ENCODE measurements at regions not wholly inside any gene's neighbourhood (a gene's known extent, or its start where the extent isn't known, plus 50 kb on each side); places are given as distances from the start of the nearest gene placed in this dataset.

DNA sequence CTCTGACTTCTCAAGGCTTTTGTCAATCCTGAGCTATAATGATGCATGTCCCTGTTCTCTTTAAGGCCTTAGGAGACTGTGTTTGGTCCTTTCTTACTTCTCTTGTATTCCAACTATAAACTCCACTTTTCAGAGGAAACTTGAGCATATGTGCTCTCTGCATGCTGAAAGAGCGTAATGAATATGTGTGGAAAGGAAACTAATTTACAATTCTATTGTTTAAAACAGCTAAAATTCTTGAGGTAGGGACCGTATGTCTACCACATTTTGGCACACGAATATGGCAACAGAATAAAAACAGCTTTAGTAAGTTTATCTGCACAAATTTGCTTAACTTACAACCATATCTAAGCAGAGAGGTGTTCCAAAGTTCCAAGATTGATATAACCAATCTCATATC, 242.0 kb upstream of the DCBLD2 start:
- no peaks in the 10 kb centered on the region for H3K9me3 ChIP-seq (ENCODE audit: control insufficient read depth, low read length, poor library complexity, severe bottlenecking)
- H3K4me1 Mint-ChIP-seq: no peaks in the 10 kb centered on the region
- H3K36me3 Mint-ChIP-seq (ENCODE audit: low read depth): no peaks in the 10 kb centered on the region
- H3K27ac Mint-ChIP-seq: no peak overlapping the region
- DNase-seq: no peak
- no peak overlapping the region for H3K4me3 Mint-ChIP-seq
- no peak for ATAC-seq
- no peaks in the 10 kb centered on the region for H3K27me3 Mint-ChIP-seq

DNA sequence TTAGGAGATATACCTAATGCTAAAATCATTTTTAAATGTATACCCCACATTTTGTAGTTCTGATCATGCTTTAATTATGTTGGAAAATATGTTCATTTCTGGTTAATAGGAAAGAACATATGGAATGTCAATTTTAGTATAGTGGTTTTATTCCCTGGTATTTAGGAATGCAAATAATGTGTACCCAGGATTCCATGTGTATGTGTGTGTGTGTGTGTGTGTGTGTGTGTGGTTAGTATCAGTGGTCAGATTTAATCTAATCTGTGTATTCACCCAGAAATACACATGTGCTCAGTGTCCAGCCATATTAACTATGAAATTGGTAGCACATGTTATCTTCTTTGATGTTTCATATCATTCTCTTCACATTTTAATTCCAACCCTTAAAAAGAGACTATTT, 233.5 kb upstream of the DCBLD2 start:
- no peaks in the 10 kb centered on the region for H3K4me1 Mint-ChIP-seq
- DNase-seq (no peak), ATAC-seq (no peak)
- H3K4me3 Mint-ChIP-seq: no peak overlapping the region
- H3K9me3 ChIP-seq (ENCODE audit: control insufficient read depth, low read length, poor library complexity, severe bottlenecking): no peaks in the 10 kb centered on the region
- H3K27me3 Mint-ChIP-seq: no peaks in the 10 kb centered on the region
- no peaks in the 10 kb centered on the region for H3K36me3 Mint-ChIP-seq (ENCODE audit: low read depth)
- H3K27ac Mint-ChIP-seq: no peak overlapping the region

DNA sequence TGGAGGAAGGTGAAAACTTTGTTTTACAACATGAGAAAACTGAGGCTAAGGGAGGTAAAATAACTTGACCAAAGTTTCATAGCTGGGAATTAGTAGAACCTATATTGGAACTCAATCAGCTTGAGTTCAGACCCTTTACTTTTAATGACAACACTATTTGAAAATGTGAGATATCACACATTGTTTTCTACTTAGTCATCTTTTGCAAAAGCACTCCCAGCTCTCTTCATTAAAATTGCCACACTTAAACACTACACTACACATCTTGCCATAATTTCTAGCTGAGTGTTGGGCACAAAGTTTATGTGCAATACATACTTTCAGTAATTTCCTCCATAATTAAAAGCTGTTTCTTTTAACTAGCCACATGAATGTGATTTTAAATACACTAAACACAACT, 230.4 kb upstream of the DCBLD2 start:
- H3K4me1 Mint-ChIP-seq: no peaks in the 10 kb centered on the region
- H3K36me3 Mint-ChIP-seq (ENCODE audit: low read depth): no peaks in the 10 kb centered on the region
- no peak for DNase-seq
- ATAC-seq: no peak
- no peaks in the 10 kb centered on the region for H3K27me3 Mint-ChIP-seq
- H3K4me3 Mint-ChIP-seq: no peak overlapping the region
- H3K27ac Mint-ChIP-seq: no peak overlapping the region
- no peaks in the 10 kb centered on the region for H3K9me3 ChIP-seq (ENCODE audit: control insufficient read depth, low read length, poor library complexity, severe bottlenecking)

DNA sequence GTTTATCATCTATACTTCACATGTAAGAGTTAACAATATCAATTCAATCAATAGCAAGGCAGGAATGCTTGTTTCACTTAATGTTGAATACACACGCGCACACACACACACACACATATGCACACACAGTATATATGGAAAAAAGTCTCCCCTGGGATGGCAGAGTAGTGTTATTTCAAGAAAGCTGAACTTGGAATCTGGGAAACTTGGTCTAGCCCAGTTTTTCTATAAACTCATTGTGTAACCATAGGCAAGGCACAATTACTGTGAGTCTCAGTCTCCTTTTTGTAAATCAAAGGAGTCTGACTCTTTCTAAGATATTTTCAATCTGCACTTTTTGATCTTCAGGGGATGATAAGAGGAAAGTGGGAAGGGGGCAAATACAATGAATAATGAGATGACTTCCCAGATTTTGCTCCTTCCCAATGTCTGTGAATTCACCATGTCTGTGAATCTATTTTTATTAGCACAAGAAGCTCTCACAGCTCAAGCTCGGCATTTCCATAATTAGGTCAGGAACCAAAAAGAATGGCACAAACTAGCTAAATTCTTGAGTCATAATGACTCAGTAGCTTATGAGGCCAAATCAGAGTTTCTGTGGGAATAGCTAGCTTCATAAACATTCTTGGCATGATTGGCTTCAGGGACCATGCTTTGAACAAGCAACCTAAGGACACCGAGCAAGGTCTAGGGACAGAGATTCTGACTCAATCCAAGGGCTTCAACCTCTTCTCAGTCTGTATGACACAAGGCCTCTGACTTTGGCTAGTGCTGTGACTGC, 227.4 kb upstream of the DCBLD2 start:
- H3K9me3 ChIP-seq (ENCODE audit: control insufficient read depth, low read length, poor library complexity, severe bottlenecking): no peaks in the 10 kb centered on the region
- Mint-ChIP-seq H3K4me1 (no peaks in the 10 kb centered on the region), H3K36me3 (ENCODE audit: low read depth) (no peaks in the 10 kb centered on the region), H3K27ac (no peak overlapping the region), H3K4me3 (no peak overlapping the region), H3K27me3 (no peaks in the 10 kb centered on the region)
- ATAC-seq (no peak), DNase-seq (no peak)

DNA sequence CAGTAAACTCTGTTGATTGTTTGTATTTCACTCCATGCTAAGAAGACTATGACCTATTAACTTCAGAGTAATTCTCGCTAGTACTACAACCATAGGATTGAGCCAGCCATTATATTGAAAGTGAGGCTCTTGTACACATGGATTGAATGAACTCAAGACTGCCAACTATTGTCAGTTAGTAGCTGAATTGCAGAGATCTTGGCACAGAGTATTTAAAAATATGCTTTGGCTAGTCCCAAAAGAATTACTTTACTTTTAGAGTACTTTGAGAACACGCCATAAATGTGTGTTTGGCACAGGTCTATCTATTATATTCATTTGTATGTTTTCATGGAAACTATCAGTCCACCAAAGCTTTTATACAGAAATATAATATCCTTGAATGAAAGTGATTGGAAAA, 226.7 kb upstream of the DCBLD2 start:
- Mint-ChIP-seq H3K36me3 (ENCODE audit: low read depth) (no peaks in the 10 kb centered on the region), H3K4me1 (no peaks in the 10 kb centered on the region), H3K4me3 (no peak overlapping the region)

DNA sequence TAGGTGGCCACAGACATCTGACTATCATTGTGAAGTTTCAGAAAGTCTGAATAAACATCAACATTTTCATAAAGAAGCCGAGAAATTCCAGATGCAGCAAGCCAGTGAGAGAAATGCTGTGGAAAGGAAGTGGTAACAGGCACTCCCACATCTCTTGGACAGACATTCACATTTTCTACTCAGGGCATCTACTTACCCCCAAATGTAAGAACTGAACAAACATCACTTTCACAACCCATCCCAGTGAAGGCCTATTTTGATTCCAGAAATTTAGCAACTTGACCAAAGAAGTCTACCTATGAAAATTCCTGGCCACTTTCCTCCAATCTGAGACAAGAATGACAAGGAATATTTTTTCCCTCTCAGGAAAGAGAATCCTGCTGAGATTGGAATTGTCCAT, 224.8 kb upstream of the DCBLD2 start:
- Mint-ChIP-seq H3K36me3 (ENCODE audit: low read depth) (no peaks in the 10 kb centered on the region), H3K4me3 (no peak overlapping the region), H3K27me3 (no peaks in the 10 kb centered on the region), H3K4me1 (no peaks in the 10 kb centered on the region), H3K27ac (no peak overlapping the region)
- ATAC-seq (no peak), DNase-seq (no peak)
- H3K9me3 ChIP-seq (ENCODE audit: control insufficient read depth, low read length, poor library complexity, severe bottlenecking): no peaks in the 10 kb centered on the region

More for the DNA sequence above, 226.7 kb upstream of the DCBLD2 start:
- Mint-ChIP-seq H3K27ac (no peak overlapping the region), H3K27me3 (no peaks in the 10 kb centered on the region)
- no peak for ATAC-seq
- H3K9me3 ChIP-seq (ENCODE audit: control insufficient read depth, low read length, poor library complexity, severe bottlenecking): no peaks in the 10 kb centered on the region
- DNase-seq: no peak

DNA sequence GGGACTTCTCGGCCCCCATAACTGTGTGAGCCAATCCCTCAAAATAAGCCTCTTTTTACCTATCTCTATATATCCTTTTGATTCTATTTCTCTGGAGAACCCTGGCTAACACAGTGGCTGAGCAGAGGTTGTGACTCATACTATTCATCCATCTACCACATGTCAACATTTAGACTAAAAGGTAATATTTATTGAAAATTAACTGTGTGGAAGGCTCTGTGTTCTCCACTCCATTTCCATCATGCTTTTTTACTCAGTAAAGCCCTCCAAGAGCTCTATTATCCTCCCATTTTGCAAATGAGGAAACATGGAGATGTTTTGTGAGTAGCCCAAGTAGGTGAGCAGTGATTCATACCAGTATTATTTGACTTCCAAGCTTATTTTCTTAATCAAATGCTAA, 217.9 kb upstream of the DCBLD2 start:
- no peaks in the 10 kb centered on the region for H3K9me3 ChIP-seq (ENCODE audit: control insufficient read depth, low read length, poor library complexity, severe bottlenecking)
- no peak overlapping the region for H3K4me3 Mint-ChIP-seq
- ATAC-seq (no peak), DNase-seq (no peak)
- H3K27ac Mint-ChIP-seq: no peak overlapping the region
- no peaks in the 10 kb centered on the region for H3K27me3 Mint-ChIP-seq
- H3K4me1 Mint-ChIP-seq: no peaks in the 10 kb centered on the region
- H3K36me3 Mint-ChIP-seq (ENCODE audit: low read depth): no peaks in the 10 kb centered on the region

DNA sequence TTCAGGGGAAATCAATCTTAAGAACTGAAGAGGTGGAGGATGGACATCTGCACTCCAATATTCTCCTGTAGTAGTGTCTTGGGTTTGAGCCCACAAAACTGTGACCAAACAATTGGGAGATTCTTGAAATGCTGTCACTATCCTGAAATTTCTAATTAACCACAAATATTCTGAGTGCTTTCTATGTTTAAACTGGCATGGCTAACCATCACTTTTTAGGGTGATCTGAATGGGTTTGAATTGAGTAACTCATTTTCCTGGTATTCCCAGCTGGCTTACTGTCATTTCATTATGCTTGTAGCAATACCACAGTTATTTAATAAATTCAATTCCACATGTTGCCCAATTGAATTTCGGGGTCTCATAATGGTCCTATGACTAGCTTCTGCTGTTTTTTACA, 216.9 kb upstream of the DCBLD2 start:
- Mint-ChIP-seq H3K36me3 (ENCODE audit: low read depth) (no peaks in the 10 kb centered on the region), H3K4me3 (no peak overlapping the region), H3K27me3 (no peaks in the 10 kb centered on the region)

DNA sequence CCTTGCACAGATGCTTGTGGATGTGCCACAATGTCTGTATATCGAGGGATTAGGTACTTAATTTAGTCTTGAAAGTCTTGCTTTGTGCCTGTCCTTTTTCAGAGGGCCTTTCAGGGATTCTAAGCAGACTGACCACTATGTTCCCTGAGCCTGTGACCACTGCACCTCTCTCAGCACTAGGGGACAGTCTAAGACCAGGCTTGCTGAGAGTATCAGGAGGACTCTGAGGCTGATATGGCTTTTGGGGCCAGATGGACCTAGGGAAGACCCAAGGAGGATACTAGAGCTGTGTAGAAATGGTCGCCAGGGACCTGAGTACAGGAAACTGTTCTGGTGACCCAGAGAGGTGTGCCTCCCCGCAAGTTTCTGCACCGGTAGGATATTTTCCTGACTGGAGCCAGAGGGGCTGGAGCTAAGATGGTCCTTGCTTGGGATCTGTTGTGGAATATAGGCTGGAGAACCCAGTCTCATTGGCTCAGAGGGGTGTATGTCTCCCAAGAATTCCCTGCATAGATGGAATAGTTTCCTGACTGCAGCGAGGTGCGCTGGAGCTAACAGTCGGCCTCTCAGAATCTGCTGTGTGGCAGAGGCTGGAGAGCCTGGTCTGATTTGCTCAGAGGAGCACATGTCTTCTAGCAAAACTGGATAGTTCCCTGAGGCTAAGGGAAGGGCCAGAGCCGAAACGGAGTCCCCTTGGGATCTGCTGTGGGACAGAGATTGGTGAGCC, 213.2 kb upstream of the DCBLD2 start:
- no peaks in the 10 kb centered on the region for H3K27me3 Mint-ChIP-seq
- no peaks in the 10 kb centered on the region for H3K9me3 ChIP-seq (ENCODE audit: control insufficient read depth, low read length, poor library complexity, severe bottlenecking)
- H3K36me3 Mint-ChIP-seq (ENCODE audit: low read depth): no peaks in the 10 kb centered on the region
- no peak for DNase-seq
- H3K4me3 Mint-ChIP-seq: no peak overlapping the region
- no peak for ATAC-seq
- no peaks in the 10 kb centered on the region for H3K4me1 Mint-ChIP-seq
- no peak overlapping the region for H3K27ac Mint-ChIP-seq

More for the DNA sequence above, 216.9 kb upstream of the DCBLD2 start:
- Mint-ChIP-seq H3K4me1 (no peaks in the 10 kb centered on the region), H3K27ac (no peak overlapping the region)
- DNase-seq (no peak), ATAC-seq (no peak)
- H3K9me3 ChIP-seq (ENCODE audit: control insufficient read depth, low read length, poor library complexity, severe bottlenecking): no peaks in the 10 kb centered on the region

DNA sequence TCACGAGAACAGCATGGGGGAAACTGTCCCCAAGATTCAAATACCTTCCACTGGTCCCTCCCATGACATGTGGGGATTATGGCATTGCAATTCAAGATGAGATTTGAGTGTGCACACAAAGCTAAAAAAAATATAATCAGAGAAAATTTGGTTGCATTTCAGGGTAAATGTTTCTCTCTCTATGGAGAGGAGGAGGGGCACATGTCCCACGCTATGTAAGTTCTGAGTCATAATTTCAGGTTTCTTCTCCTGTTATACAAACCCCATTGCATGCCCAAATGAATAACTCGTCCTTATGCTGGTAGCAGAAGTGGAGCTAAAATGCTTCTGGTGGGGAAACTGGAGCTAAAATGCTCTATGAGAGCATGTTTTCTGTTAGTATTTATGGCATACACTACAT, 209.7 kb upstream of the DCBLD2 start:
- no peaks in the 10 kb centered on the region for H3K9me3 ChIP-seq (ENCODE audit: control insufficient read depth, low read length, poor library complexity, severe bottlenecking)
- no peaks in the 10 kb centered on the region for H3K27me3 Mint-ChIP-seq
- H3K4me1 Mint-ChIP-seq: no peaks in the 10 kb centered on the region
- ATAC-seq: no peak
- no peak for DNase-seq
- H3K4me3 Mint-ChIP-seq: no peak overlapping the region
- no peaks in the 10 kb centered on the region for H3K36me3 Mint-ChIP-seq (ENCODE audit: low read depth)
- H3K27ac Mint-ChIP-seq: no peak overlapping the region

DNA sequence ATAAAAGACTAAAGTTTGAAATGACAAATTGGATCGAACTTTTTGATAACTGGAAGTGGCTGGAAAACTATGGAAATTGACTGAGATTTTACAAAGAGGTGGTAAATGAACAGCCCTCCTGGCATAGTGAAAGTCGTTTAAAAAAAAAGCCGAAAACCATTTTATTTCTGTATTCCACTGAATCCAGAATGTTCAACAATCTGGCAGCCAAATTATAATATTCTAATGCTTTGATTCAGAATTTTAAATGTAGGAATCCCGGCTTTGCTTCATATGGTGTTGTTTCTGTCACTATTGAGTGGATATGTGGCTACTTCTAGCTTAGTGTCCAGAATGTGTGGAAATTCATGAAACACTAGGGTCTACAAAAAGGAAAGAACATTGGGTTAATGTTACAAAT, 208.9 kb upstream of the DCBLD2 start:
- Mint-ChIP-seq H3K27me3 (no peaks in the 10 kb centered on the region), H3K4me1 (no peaks in the 10 kb centered on the region), H3K36me3 (ENCODE audit: low read depth) (no peaks in the 10 kb centered on the region), H3K27ac (no peak overlapping the region), H3K4me3 (no peak overlapping the region)
- no peaks in the 10 kb centered on the region for H3K9me3 ChIP-seq (ENCODE audit: control insufficient read depth, low read length, poor library complexity, severe bottlenecking)
- ATAC-seq: no peak
- no peak for DNase-seq

DNA sequence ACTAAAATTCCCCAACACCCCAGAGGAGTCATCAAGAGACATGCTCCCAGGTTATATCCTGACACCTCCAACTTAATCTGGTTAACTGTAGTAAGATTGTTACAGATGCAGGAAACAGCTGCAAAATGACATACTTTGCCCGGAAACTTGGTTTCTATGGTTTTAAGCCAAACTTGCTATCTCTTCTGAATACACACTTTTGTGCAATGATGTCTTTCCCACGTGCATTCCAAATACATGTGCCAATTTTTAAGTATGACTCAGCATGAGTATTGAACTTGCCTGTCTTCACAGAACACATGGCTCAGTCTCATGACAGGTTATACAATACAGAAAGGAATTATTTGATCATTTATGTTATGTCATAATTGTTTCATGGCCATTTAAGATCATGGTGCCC, 207.0 kb upstream of the DCBLD2 start:
- DNase-seq: no peak
- no peaks in the 10 kb centered on the region for H3K27me3 Mint-ChIP-seq
- H3K4me1 Mint-ChIP-seq: no peaks in the 10 kb centered on the region
- H3K27ac Mint-ChIP-seq: no peak overlapping the region
- H3K4me3 Mint-ChIP-seq: no peak overlapping the region
- no peak for ATAC-seq
- no peaks in the 10 kb centered on the region for H3K36me3 Mint-ChIP-seq (ENCODE audit: low read depth)
- H3K9me3 ChIP-seq (ENCODE audit: control insufficient read depth, low read length, poor library complexity, severe bottlenecking): no peaks in the 10 kb centered on the region

DNA sequence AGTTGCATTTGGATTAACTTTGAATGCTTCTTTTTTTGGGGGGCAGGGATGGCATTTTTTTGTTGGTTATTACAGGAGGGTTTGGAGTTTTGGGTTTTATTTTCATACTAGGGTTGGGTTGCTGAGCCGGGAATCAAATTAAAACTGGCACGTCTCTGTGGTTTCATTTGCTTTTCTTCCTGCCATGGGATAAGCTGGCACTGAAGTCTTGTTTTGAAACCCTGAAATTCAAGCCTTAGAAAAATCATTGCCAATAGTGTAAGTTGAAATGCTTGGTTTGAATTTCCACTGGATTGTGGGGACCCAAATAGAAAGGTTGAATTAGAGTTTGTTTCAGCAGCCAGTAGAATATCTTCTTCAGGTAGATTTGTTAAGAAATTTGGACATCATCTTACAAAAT, 193.1 kb upstream of the DCBLD2 start:
- no peak for ATAC-seq
- no peaks in the 10 kb centered on the region for H3K9me3 ChIP-seq (ENCODE audit: control insufficient read depth, low read length, poor library complexity, severe bottlenecking)
- Mint-ChIP-seq H3K4me3 (no peak overlapping the region), H3K27me3 (no peaks in the 10 kb centered on the region), H3K36me3 (ENCODE audit: low read depth) (no peaks in the 10 kb centered on the region), H3K4me1 (no peaks in the 10 kb centered on the region), H3K27ac (no peak overlapping the region)
- DNase-seq: no peak

DNA sequence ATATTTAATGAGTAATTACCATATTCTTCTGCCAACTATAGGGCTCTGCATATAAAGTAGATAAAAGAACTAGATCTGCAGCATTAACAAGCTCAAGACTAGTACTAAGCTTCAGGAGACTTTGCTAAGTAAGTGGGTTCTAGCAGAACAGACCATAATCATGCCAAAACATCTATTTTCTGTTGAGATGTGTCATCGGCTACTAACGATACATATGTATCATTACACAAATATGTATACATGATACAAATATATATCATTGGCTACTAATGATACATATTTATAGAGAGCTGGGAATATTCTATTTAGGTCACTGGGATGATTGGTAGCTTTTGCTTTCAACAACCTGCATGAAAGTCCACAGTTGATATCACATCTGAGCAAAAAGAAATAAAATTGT, 185.8 kb upstream of the DCBLD2 start:
- no peaks in the 10 kb centered on the region for H3K9me3 ChIP-seq (ENCODE audit: control insufficient read depth, low read length, poor library complexity, severe bottlenecking)
- H3K4me3 Mint-ChIP-seq: no peak overlapping the region
- H3K4me1 Mint-ChIP-seq: no peaks in the 10 kb centered on the region
- H3K27me3 Mint-ChIP-seq: no peaks in the 10 kb centered on the region
- DNase-seq (no peak), ATAC-seq (no peak)
- H3K36me3 Mint-ChIP-seq (ENCODE audit: low read depth): no peaks in the 10 kb centered on the region
- no peak overlapping the region for H3K27ac Mint-ChIP-seq

Measured in T-helper 17 cell (primary cell).